Endothelial cell of umbilical vein (primary cell): ENCODE measurements at regions not wholly inside any gene's neighbourhood (a gene's known extent, or its start where the extent isn't known, plus 50 kb on each side); places are given as distances from the start of the nearest gene placed in this dataset.
"Not testable (repeated sequence)": the region's sequence is repeated elsewhere in the genome, so short reads cannot be mapped to it uniquely, and the experiment has no call there.

ENCODE experiments used
- EZH2 ChIP-seq: IDR thresholded peaks from 2 replicates; pipeline ENCODE4 v1.6.1; 2012; ENCODE audit warnings: borderline replicate concordance, low read depth, mild to moderate bottlenecking, moderate library complexity, low read length, inconsistent platforms; ENCODE audit not compliant: severe bottlenecking
- GATA2 ChIP-seq: IDR thresholded peaks from 2 replicates; pipeline ENCODE4 v1.7.0; 2011; ENCODE audit warnings: low read depth, mild to moderate bottlenecking, moderate library complexity, mixed read lengths, low read length; ENCODE audit not compliant: insufficient read length, insufficient read depth
- JUN ChIP-seq: IDR thresholded peaks from 2 replicates; pipeline ENCODE4 v1.6.1; 2011; ENCODE audit warnings: borderline replicate concordance, low read depth; ENCODE audit not compliant: insufficient read length, insufficient read depth
- MYC ChIP-seq: IDR thresholded peaks from one replicate; pipeline ENCODE4 v1.6.1; 2011; ENCODE audit warnings: mild to moderate bottlenecking, low read depth, low read length
- POLR2A ChIP-seq: IDR thresholded peaks from 2 replicates; pipeline ENCODE4 v1.6.1; 2012; ENCODE audit warnings: low read depth, mild to moderate bottlenecking, control low read depth, low read length
- POLR2AphosphoS5 ChIP-seq: IDR thresholded peaks from 2 replicates; pipeline ENCODE4 v1.6.1; 2012; ENCODE audit warnings: low read depth, mild to moderate bottlenecking, control low read depth, low read length, moderate library complexity; ENCODE audit not compliant: insufficient read depth
- TF ChIP-seq, protein P1 (sequence below), 2 donors: IDR thresholded peaks; 1 replicate in 1 of 2; 2 replicates in 1 of 2; pipeline ENCODE4 v1.5.1; 2011; ENCODE audit warnings: low read length in 2 of 2, mild to moderate bottlenecking in 2 of 2, moderate library complexity in 2 of 2, control low read depth in 1 of 2, inconsistent platforms in 1 of 2, low read depth in 1 of 2; ENCODE audit not compliant: insufficient read depth in 1 of 2; ENCODE audit errors: extremely low read depth in 1 of 2
- TF ChIP-seq, protein P2 (sequence below): IDR thresholded peaks from 2 replicates; pipeline ENCODE4 v1.6.1; 2011; ENCODE audit not compliant: insufficient read depth, insufficient read length

DNA sequence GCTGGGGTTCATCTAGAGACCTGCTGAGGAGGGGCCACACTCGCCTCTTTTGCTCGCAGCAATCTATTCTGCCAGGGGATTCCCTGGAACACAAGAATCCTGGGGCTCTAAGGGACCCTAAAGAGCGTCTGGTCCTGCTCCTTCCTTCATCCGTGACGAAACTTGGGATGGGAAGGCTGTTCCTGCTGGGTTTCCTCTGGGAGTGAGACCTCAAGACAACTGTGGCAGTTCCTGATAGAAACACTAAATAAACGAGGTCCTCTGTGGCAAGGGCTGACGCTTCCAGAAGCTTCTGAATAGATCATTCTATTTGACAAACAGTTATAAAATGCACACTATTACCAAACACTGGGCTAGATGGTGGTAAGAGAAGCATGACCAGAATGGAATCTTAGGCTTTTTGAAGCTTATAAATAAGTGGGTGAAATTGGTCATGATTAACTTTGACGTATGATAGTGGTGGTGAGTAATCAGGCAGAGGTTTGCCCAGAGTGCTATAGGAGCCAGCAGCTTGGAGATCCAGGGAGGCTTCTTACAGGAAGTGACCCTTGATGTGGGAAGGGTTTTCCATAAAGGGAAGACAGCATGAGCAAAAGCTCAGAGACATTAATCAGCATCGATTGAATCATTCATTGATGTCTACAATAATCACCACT lies 73.2 kb downstream of the PCMTD2 start:
- not testable (repeated sequence) for TF ChIP-seq POLR2AphosphoS5, POLR2A, MYC, EZH2, JUN, GATA2
- TF ChIP-seq, protein P1, sequence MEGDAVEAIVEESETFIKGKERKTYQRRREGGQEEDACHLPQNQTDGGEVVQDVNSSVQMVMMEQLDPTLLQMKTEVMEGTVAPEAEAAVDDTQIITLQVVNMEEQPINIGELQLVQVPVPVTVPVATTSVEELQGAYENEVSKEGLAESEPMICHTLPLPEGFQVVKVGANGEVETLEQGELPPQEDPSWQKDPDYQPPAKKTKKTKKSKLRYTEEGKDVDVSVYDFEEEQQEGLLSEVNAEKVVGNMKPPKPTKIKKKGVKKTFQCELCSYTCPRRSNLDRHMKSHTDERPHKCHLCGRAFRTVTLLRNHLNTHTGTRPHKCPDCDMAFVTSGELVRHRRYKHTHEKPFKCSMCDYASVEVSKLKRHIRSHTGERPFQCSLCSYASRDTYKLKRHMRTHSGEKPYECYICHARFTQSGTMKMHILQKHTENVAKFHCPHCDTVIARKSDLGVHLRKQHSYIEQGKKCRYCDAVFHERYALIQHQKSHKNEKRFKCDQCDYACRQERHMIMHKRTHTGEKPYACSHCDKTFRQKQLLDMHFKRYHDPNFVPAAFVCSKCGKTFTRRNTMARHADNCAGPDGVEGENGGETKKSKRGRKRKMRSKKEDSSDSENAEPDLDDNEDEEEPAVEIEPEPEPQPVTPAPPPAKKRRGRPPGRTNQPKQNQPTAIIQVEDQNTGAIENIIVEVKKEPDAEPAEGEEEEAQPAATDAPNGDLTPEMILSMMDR (IDR thresholded peaks at IDR 0.05; ENCODE audit: extremely low read depth in 1 of 2, insufficient read depth in 1 of 2, low read depth in 1 of 2, low read length in 2 of 2): not testable (repeated sequence)
- TF ChIP-seq, protein P2, sequence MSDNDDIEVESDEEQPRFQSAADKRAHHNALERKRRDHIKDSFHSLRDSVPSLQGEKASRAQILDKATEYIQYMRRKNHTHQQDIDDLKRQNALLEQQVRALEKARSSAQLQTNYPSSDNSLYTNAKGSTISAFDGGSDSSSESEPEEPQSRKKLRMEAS: not testable (repeated sequence)
